Osteoblast (primary cell): ENCODE measurements at regions not wholly inside any gene's neighbourhood (a gene's known extent, or its start where the extent isn't known, plus 50 kb on each side); places are given as distances from the start of the nearest gene placed in this dataset.

Source experiments
- DNase-seq: peaks from one replicate; pipeline ENCODE4 v3.0.0; 2011; ENCODE audit warnings: low spot score, mixed read lengths; ENCODE audit not compliant: insufficient read length; ENCODE audit errors: missing footprints
- H2AFZ ChIP-seq: 2 replicates; pipeline ENCODE4 v1.6.0; 2011; ENCODE audit warnings: mild to moderate bottlenecking, low read length
- H3K27ac ChIP-seq: 2 replicates; pipeline ENCODE4 v1.5.1; 2011; ENCODE audit warnings: mild to moderate bottlenecking, low read depth, low read length, moderate library complexity
- H3K27me3 ChIP-seq: 2 replicates; pipeline ENCODE4 v1.6.0; 2012; ENCODE audit warnings: mild to moderate bottlenecking, control low read depth, inconsistent platforms, low read length, moderate library complexity; ENCODE audit not compliant: insufficient read depth
- H3K36me3 ChIP-seq: 2 replicates; pipeline ENCODE4 v1.5.1; 2011; ENCODE audit warnings: mild to moderate bottlenecking, low read length, control low read depth, moderate library complexity; ENCODE audit not compliant: insufficient read depth
- H3K4me1 ChIP-seq: 2 replicates; pipeline ENCODE4 v1.5.1; 2011; ENCODE audit warnings: mild to moderate bottlenecking, low read length, control low read depth, moderate library complexity; ENCODE audit not compliant: insufficient read depth
- H3K4me2 ChIP-seq: 2 replicates; pipeline ENCODE4 v1.6.0; 2011; ENCODE audit warnings: mild to moderate bottlenecking, low read length; ENCODE audit not compliant: insufficient read depth
- H3K4me3 ChIP-seq: fragments of 200-600 bp; sonication (generic); 3 replicates; pipeline ENCODE4 v1.5.1; 2012; ENCODE audit warnings: mild to moderate bottlenecking, low read length, inconsistent platforms; ENCODE audit not compliant: insufficient read depth
- H3K79me2 ChIP-seq: 2 replicates; pipeline ENCODE4 v1.6.0; 2012; ENCODE audit warnings: mild to moderate bottlenecking, low read length, control low read depth, inconsistent platforms; ENCODE audit not compliant: insufficient read depth
- H3K9me3 ChIP-seq: 2 replicates; pipeline ENCODE4 v1.5.1; 2011; ENCODE audit warnings: low read depth, low read length, control low read depth
- H4K20me1 ChIP-seq: 2 replicates; pipeline ENCODE4 v1.6.0; 2012; ENCODE audit warnings: mild to moderate bottlenecking, low read length, control low read depth; ENCODE audit not compliant: insufficient read depth
- CTCF ChIP-seq: IDR thresholded peaks from 2 replicates; pipeline ENCODE4 v1.5.1; 2011; ENCODE audit warnings: mild to moderate bottlenecking, low read depth, low read length, moderate library complexity; ENCODE audit errors: extremely low read depth

GRCh38 chr5:39730699-39731098, 305.9 kb upstream of the DAB2 start:
- DNase-seq, result no peak
- TF ChIP-seq CTCF, result no peak
- no peaks in the 10 kb centered on the region for H3K27me3 ChIP-seq
- H3K4me3 ChIP-seq, result no peak overlapping the region
- no peak overlapping the region for H2AFZ ChIP-seq
- H3K4me2 ChIP-seq, result no peak overlapping the region
- H3K27ac ChIP-seq, result no peak overlapping the region
- no peaks in the 10 kb centered on the region for H3K36me3 ChIP-seq
- H3K79me2 ChIP-seq, result no peaks in the 10 kb centered on the region
- H4K20me1 ChIP-seq, result no peaks in the 10 kb centered on the region
- H3K4me1 ChIP-seq, result no peaks in the 10 kb centered on the region
- no peaks in the 10 kb centered on the region for H3K9me3 ChIP-seq

DNA sequence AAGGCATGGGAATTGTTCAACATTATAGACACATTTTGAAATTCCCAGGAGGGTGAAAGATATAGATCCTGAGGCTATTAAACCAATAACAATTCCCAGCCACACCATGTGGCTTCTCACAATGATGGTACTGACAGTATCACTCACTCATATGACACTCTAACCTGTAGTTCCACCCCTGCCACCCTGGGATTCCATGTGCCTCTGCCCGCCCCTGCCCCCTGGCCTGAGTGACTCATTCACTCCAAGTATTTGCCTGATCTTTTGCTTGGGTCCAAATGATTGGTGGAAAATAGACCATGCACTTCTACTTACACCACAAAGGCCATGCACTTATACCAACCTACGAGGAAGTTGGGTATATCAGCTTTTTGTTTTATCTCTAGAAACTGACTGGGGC, 305.2 kb upstream of the DAB2 start:
- Histone ChIP-seq H3K4me3 (no peak overlapping the region), H3K4me2 (no peak overlapping the region), H3K36me3 (no peaks in the 10 kb centered on the region), H3K27me3 (no peaks in the 10 kb centered on the region), H3K27ac (no peak overlapping the region), H3K9me3 (no peaks in the 10 kb centered on the region), H4K20me1 (no peaks in the 10 kb centered on the region), H2AFZ (no peak overlapping the region), H3K79me2 (no peaks in the 10 kb centered on the region), H3K4me1 (no peaks in the 10 kb centered on the region)
- DNase-seq, result no peak
- TF ChIP-seq CTCF, result no peak

DNA sequence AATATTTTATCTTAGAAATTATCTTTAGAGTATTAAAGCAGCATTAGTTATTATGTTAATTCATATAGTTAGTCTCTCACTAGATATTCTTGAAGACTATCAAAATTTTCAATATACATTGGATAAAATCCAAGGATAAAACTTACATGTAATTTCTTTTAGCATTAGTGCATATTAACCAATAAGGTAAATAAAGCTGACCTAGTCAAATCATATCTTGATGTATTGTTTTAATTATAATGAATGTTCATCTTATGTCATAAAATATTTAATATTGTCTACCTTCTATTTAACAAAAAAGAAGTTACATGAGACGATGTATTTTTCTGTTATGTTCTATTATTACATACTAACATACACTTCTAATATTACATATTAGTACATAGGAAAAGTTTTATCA, 301.7 kb upstream of the DAB2 start:
- H2AFZ ChIP-seq, result no peak overlapping the region
- no peaks in the 10 kb centered on the region for H3K79me2 ChIP-seq
- H3K36me3 ChIP-seq, result no peaks in the 10 kb centered on the region
- TF ChIP-seq CTCF, result no peak
- no peak overlapping the region for H3K4me3 ChIP-seq
- H3K4me1 ChIP-seq, result no peaks in the 10 kb centered on the region
- H3K27ac ChIP-seq, result no peak overlapping the region
- no peak overlapping the region for H3K4me2 ChIP-seq
- no peaks in the 10 kb centered on the region for H4K20me1 ChIP-seq
- H3K27me3 ChIP-seq, result no peaks in the 10 kb centered on the region
- DNase-seq, result no peak
- no peaks in the 10 kb centered on the region for H3K9me3 ChIP-seq

DNA sequence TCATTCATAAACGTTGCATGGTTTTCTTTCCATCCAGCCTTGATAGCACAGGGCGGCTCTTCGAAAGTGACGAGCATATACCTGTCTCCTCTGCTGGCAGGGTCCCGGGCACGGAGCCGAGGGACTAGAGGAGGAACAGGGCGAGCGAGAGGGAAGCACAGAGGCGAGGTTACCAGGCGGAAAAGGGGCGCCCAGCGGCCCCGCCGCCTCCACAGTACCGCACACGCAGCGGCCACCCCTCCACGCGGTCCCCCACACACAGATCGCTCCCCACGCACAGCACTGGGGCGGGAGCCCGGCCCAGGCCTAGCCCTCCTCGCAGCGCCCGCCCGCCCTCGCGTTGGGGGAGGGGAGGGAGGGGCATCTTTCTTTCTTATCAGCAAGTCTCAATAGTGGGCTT, 296.6 kb upstream of the DAB2 start:
- Histone ChIP-seq H3K4me3 (no peak overlapping the region), H3K27me3 (no peaks in the 10 kb centered on the region), H3K27ac (no peak overlapping the region), H2AFZ (no peak overlapping the region), H3K4me1 (peaks cover 6% of the 10 kb centered on the region), H3K4me2 (no peak overlapping the region), H4K20me1 (no peaks in the 10 kb centered on the region), H3K36me3 (no peaks in the 10 kb centered on the region), H3K9me3 (no peaks in the 10 kb centered on the region), H3K79me2 (no peaks in the 10 kb centered on the region)
- TF ChIP-seq CTCF, result no peak
- no peak for DNase-seq
